GM12891 (cell line): ENCODE measurements at regions not wholly inside any gene's neighbourhood (a gene's known extent, or its start where the extent isn't known, plus 50 kb on each side); places are given as distances from the start of the nearest gene placed in this dataset.

ENCODE experiments used
- DNase-seq: peaks from one replicate; pipeline ENCODE4 v3.0.0; 2011; ENCODE audit warnings: low spot score; ENCODE audit not compliant: insufficient read length
- FAIRE-seq: peaks from 2 replicates; lab custom pipeline; 2011; peaks lifted over from hg19 to GRCh38; lab: Jason Lieb, UNC
- PAX5 ChIP-seq: IDR thresholded peaks from 2 replicates; pipeline ENCODE4 v1.6.1; 2011; ENCODE audit warnings: low read length, moderate library complexity, mild to moderate bottlenecking; ENCODE audit not compliant: insufficient read depth, severe bottlenecking
- POLR2A ChIP-seq: IDR thresholded peaks from 2 replicates; pipeline ENCODE4 v1.6.1; 2011; ENCODE audit warnings: low read depth, low read length, control low read depth
- POLR2AphosphoS5 ChIP-seq: IDR thresholded peaks from 2 replicates; pipeline ENCODE4 v1.6.1; 2011; ENCODE audit warnings: low read depth, low read length, control low read depth
- POU2F2 ChIP-seq: IDR thresholded peaks from 2 replicates; pipeline ENCODE4 v1.6.1; 2011; ENCODE audit warnings: low read depth, mild to moderate bottlenecking, control low read depth, low read length, moderate library complexity
- SPI1 ChIP-seq: IDR thresholded peaks from 2 replicates; pipeline ENCODE4 v1.6.1; 2011; ENCODE audit warnings: low read depth, low read length, control low read depth
- TAF1 ChIP-seq: IDR thresholded peaks from 2 replicates; pipeline ENCODE4 v1.6.1; 2011; ENCODE audit warnings: low read depth, low read length, control low read depth

- no peak for FAIRE-seq
Measured at GRCh38 chr12:106001837-106002218, 136.9 kb downstream of the NUAK1 start.

GRCh38 chr12:106003297-106003696, 135.5 kb downstream of the NUAK1 start:
- FAIRE-seq = no peak
- no peak for TF ChIP-seq POU2F2
- no peak for TF ChIP-seq POLR2AphosphoS5
- no peak for TF ChIP-seq SPI1
- no peak for TF ChIP-seq PAX5
- TF ChIP-seq TAF1 = no peak
- no peak for TF ChIP-seq POLR2A
- no peak for DNase-seq

More at GRCh38 chr12:106001837-106002218, 136.9 kb downstream of the NUAK1 start:
- no peak for DNase-seq
- no peak for TF ChIP-seq POU2F2
- TF ChIP-seq PAX5 = no peak
- TF ChIP-seq POLR2A = no peak
- TF ChIP-seq POLR2AphosphoS5 = no peak
- no peak for TF ChIP-seq SPI1
- no peak for TF ChIP-seq TAF1

GRCh38 chr12:106004289-106004688, 134.5 kb downstream of the NUAK1 start:
- TF ChIP-seq POU2F2 = no peak
- TF ChIP-seq SPI1 = no peak
- no peak for TF ChIP-seq TAF1
- TF ChIP-seq PAX5 = no peak
- no peak for TF ChIP-seq POLR2A
- FAIRE-seq = no peak
- DNase-seq = no peak

GRCh38 chr12:106006382-106006781, 132.4 kb downstream of the NUAK1 start:
- FAIRE-seq (no peak), DNase-seq (no peak)
- TF ChIP-seq TAF1 (no peak), SPI1 (no peak), POLR2AphosphoS5 (no peak), PAX5 (no peak), POU2F2 (no peak), POLR2A (no peak)

GRCh38 chr12:106006940-106007339, 131.8 kb downstream of the NUAK1 start:
- DNase-seq = no peak
- TF ChIP-seq SPI1 (no peak), POLR2A (no peak), POLR2AphosphoS5 (no peak), TAF1 (no peak), PAX5 (no peak), POU2F2 (no peak)
- FAIRE-seq = no peak

GRCh38 chr12:106010741-106011140, 128.0 kb downstream of the NUAK1 start:
- TF ChIP-seq POLR2AphosphoS5 (no peak), SPI1 (no peak), TAF1 (no peak), PAX5 (no peak), POLR2A (no peak), POU2F2 (no peak)
- DNase-seq (no peak), FAIRE-seq (no peak)
